PC-3 (cell line): ENCODE measurements at regions not wholly inside any gene's neighbourhood (a gene's known extent, or its start where the extent isn't known, plus 50 kb on each side); places are given as distances from the start of the nearest gene placed in this dataset.

ENCODE experiments used
- CTCF ChIP-seq: fragments of 300-600 bp; sonication (generic); conservative IDR thresholded peaks from 2 replicates; pipeline ENCODE4 v1.5.1; 2017; ENCODE audit warnings: antibody characterized with exemption, low read depth, mild to moderate bottlenecking, low read length
- EZH2 ChIP-seq: fragments of 300-600 bp; sonication (generic); IDR thresholded peaks from one replicate; pipeline ENCODE4 v1.6.1; 2017; ENCODE audit warnings: antibody characterized with exemption, mild to moderate bottlenecking, low read length; ENCODE audit not compliant: unreplicated experiment

DNA sequence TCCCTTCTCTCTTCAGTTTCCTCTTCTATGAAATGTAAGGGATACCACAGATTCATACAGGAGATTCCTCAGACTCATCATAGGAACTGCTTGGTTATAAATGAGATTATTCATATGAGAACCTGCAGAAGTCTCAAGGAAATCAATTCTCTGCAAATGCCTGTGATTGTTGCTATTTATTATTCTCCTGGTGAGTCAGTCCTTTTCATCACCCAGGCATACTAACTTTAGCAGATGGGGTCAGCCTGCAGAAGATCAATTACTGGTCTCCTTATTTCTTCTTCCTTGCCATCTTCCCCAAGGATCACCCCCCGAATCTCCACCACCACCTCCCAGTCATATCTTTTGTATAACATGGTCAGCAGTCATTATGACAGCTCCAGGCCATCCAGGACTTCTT lies 53.8 kb upstream of the DCP1A start:
- TF ChIP-seq CTCF (no peak), EZH2 (no peak)
